ENCODE measurements at regions not wholly inside any gene's neighbourhood (a gene's known extent, or its start where the extent isn't known, plus 50 kb on each side); places are given as distances from the start of the nearest gene placed in this dataset.

DNA sequence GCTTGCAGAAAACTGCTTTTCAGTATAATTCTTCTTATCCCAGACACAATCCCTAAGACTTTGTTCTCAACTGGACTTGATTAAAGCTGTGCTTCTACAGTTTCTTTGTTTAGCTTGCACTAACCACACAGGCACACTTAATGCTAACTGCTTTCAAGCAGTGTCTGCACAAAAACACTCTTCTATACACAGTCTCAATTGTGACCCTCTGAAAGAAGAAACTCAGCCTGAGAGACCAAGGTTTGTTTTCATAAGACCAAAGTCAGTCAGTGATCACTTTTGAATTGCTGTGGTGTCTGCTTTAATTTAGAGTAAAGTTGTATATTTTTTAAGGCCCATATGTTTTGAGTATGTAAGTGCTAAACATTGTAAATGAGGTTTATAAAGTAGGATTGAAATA, 431.2 kb downstream of the KCTD12 start:
- H3K36me3 Mint-ChIP-seq (ENCODE audit: insufficient read depth in 1 of 3, low read depth in 3 of 3) = peaks cover 0 to 30% (median 0%) of the 10 kb centered on the region in 3 experiments; a peak in 5 of 7 replicates
- no peak overlapping the region for H3K56ac ChIP-seq (ENCODE audit: insufficient read length, low read depth, low read length)
- H3K27ac ChIP-seq (ENCODE audit: insufficient read length, low read depth, low read length) = no peak overlapping the region
- H2BK120ac ChIP-seq (ENCODE audit: low read depth, low read length, poor library complexity, severe bottlenecking) = no peak overlapping the region
- no peaks in the 10 kb centered on the region for H3K4me1 Mint-ChIP-seq
- peaks cover 20 to 26% of the 10 kb centered on the region in 2 experiments for H3K9me3 Mint-ChIP-seq
- H3K4me1 ChIP-seq (ENCODE audit: insufficient read depth, low read length) = no peaks in the 10 kb centered on the region
- H3K9ac ChIP-seq (ENCODE audit: extremely low read depth, insufficient read length, low read length) = no peak overlapping the region
- H3K4ac ChIP-seq (ENCODE audit: low read depth, low read length) = no peak overlapping the region
- no peak overlapping the region for H2BK12ac ChIP-seq (ENCODE audit: insufficient read length, low read depth, low read length)
- H2AFZ ChIP-seq (ENCODE audit: low read length) = no peak overlapping the region
- no peak overlapping the region for H2BK20ac ChIP-seq (ENCODE audit: low read depth, low read length, poor library complexity, severe bottlenecking)
- H3K23me2 ChIP-seq (ENCODE audit: insufficient read length, low read depth, low read length, poor library complexity, severe bottlenecking) = no peaks in the 10 kb centered on the region
- H3K27me3 Mint-ChIP-seq (ENCODE audit: low read depth) = no peaks in the 10 kb centered on the region
- no peaks in the 10 kb centered on the region for H3K79me1 ChIP-seq (ENCODE audit: insufficient read depth, low read depth, low read length, poor library complexity, severe bottlenecking)
- no peaks in the 10 kb centered on the region for H3K79me2 ChIP-seq (ENCODE audit: insufficient read depth, low read length)
- H3K14ac ChIP-seq (ENCODE audit: insufficient read depth, low read length) = no peak overlapping the region
- no peak overlapping the region for H3K4me3 Mint-ChIP-seq
- no peak overlapping the region for H3K23ac ChIP-seq (ENCODE audit: insufficient read length, low read depth, low read length)
- no peak overlapping the region for H4K5ac ChIP-seq (ENCODE audit: insufficient read length, low read depth, low read length)
- TF ChIP-seq, protein P1, sequence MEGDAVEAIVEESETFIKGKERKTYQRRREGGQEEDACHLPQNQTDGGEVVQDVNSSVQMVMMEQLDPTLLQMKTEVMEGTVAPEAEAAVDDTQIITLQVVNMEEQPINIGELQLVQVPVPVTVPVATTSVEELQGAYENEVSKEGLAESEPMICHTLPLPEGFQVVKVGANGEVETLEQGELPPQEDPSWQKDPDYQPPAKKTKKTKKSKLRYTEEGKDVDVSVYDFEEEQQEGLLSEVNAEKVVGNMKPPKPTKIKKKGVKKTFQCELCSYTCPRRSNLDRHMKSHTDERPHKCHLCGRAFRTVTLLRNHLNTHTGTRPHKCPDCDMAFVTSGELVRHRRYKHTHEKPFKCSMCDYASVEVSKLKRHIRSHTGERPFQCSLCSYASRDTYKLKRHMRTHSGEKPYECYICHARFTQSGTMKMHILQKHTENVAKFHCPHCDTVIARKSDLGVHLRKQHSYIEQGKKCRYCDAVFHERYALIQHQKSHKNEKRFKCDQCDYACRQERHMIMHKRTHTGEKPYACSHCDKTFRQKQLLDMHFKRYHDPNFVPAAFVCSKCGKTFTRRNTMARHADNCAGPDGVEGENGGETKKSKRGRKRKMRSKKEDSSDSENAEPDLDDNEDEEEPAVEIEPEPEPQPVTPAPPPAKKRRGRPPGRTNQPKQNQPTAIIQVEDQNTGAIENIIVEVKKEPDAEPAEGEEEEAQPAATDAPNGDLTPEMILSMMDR (conservative IDR thresholded peaks at IDR 0.05) = no peak
- H2BK15ac ChIP-seq (ENCODE audit: low read depth, low read length) = no peak overlapping the region
- no peak overlapping the region for H3K4me2 ChIP-seq (ENCODE audit: insufficient read depth, insufficient read length, low read length)
- no peak overlapping the region for H4K91ac ChIP-seq (ENCODE audit: insufficient read length, low read depth, low read length)
- H3K9me3 ChIP-seq (ENCODE audit: control insufficient read depth, low read depth, low read length) = no peaks in the 10 kb centered on the region
- H3K27ac Mint-ChIP-seq = no peak overlapping the region
- no peak overlapping the region for H2AK5ac ChIP-seq (ENCODE audit: insufficient read length, low read length)
- no peak overlapping the region for H3T11ph ChIP-seq (ENCODE audit: low read length)
- no peak overlapping the region for H3K18ac ChIP-seq (ENCODE audit: insufficient read length, low read depth, low read length)
- H4K20me1 ChIP-seq (ENCODE audit: control insufficient read depth, insufficient read depth, insufficient read length) = no peaks in the 10 kb centered on the region
- DNase-seq = no peak
- no peak overlapping the region for H4K8ac ChIP-seq (replicated peaks; ENCODE audit: insufficient read length, low read depth, low read length)
- H3K27me3 ChIP-seq (ENCODE audit: insufficient read depth, low read length) = no peaks in the 10 kb centered on the region
- no peak overlapping the region for H2BK5ac ChIP-seq (ENCODE audit: insufficient read length, low read length)
